ENCODE measurements at regions not wholly inside any gene's neighbourhood (a gene's known extent, or its start where the extent isn't known, plus 50 kb on each side); places are given as distances from the start of the nearest gene placed in this dataset.

- Histone ChIP-seq H3K4me3 (ENCODE audit: control insufficient read depth in 2 of 3, extremely low read depth in 1 of 3, insufficient read depth in 2 of 3, low read depth in 1 of 3, low read length in 3 of 3) (no peak overlapping the region), H3K27ac (ENCODE audit: control insufficient read depth, insufficient read depth, low read length) (no peak overlapping the region), H3K79me2 (ENCODE audit: control insufficient read depth, insufficient read depth, low read length) (no peaks in the 10 kb centered on the region), H3K9me3 (ENCODE audit: control insufficient read depth, low read depth, low read length) (no peaks in the 10 kb centered on the region), H4K20me1 (ENCODE audit: control insufficient read depth, extremely low read depth, insufficient read depth, low read length) (no peaks in the 10 kb centered on the region), H3K4me2 (ENCODE audit: control insufficient read depth, extremely low read depth, insufficient read depth, low read depth, low read length) (no peak overlapping the region), H3K27me3 (ENCODE audit: control insufficient read depth, extremely low read depth, insufficient read depth, low read length) (no peaks in the 10 kb centered on the region), H3K4me1 (ENCODE audit: control insufficient read depth, extremely low read depth, insufficient read depth, low read length) (no peaks in the 10 kb centered on the region), H3K9ac (ENCODE audit: control insufficient read depth, extremely low read depth, insufficient read depth, low read length) (no peak overlapping the region), H2AFZ (ENCODE audit: control insufficient read depth, low read length) (no peak overlapping the region), H3K9me1 (ENCODE audit: control insufficient read depth, extremely low read depth, insufficient read depth, low read length) (no peaks in the 10 kb centered on the region), H3K36me3 (ENCODE audit: control insufficient read depth in 2 of 2, extremely low read depth in 1 of 2, insufficient read depth in 2 of 2, low read length in 2 of 2) (no peaks in the 10 kb centered on the region)
- DNase-seq (ENCODE audit: low read depth, low spot score) (no peak), FAIRE-seq (no peak)
- no peak for TF ChIP-seq CTCF (optimal IDR thresholded peaks at IDR 0.05 in 1 of 3, IDR thresholded peaks at IDR 0.05 in 1 of 3, conservative IDR thresholded peaks at IDR 0.05 in 1 of 3; ENCODE audit: extremely low read depth in 1 of 3, insufficient read depth in 2 of 3, low read length in 3 of 3)
- TF ChIP-seq EZH2 (IDR thresholded peaks at IDR 0.05; ENCODE audit: low read length) = no peak
- dilution Hi-C loops (cut with MboI; ENCODE audit: extremely low pct_ligation_motif_present, low sequenced_read_pairs) = no loop called here
Observed at GRCh38 chr1:232737917-232738316, 67.3 kb upstream of the MAP10 start.

GRCh38 chr1:232743999-232744398 lies 61.2 kb upstream of the MAP10 start:
- Histone ChIP-seq H4K20me1 (ENCODE audit: control insufficient read depth, extremely low read depth, insufficient read depth, low read length) (no peaks in the 10 kb centered on the region), H2AFZ (ENCODE audit: control insufficient read depth, low read length) (no peak overlapping the region), H3K4me1 (ENCODE audit: control insufficient read depth, extremely low read depth, insufficient read depth, low read length) (no peaks in the 10 kb centered on the region), H3K4me2 (ENCODE audit: control insufficient read depth, extremely low read depth, insufficient read depth, low read depth, low read length) (no peak overlapping the region), H3K4me3 (ENCODE audit: control insufficient read depth in 2 of 3, extremely low read depth in 1 of 3, insufficient read depth in 2 of 3, low read depth in 1 of 3, low read length in 3 of 3) (no peak overlapping the region), H3K9me3 (ENCODE audit: control insufficient read depth, low read depth, low read length) (peaks cover 6% of the 10 kb centered on the region), H3K9me1 (ENCODE audit: control insufficient read depth, extremely low read depth, insufficient read depth, low read length) (no peaks in the 10 kb centered on the region), H3K9ac (ENCODE audit: control insufficient read depth, extremely low read depth, insufficient read depth, low read length) (no peak overlapping the region), H3K27me3 (ENCODE audit: control insufficient read depth, extremely low read depth, insufficient read depth, low read length) (no peaks in the 10 kb centered on the region), H3K36me3 (ENCODE audit: control insufficient read depth in 2 of 2, extremely low read depth in 1 of 2, insufficient read depth in 2 of 2, low read length in 2 of 2) (no peaks in the 10 kb centered on the region), H3K79me2 (ENCODE audit: control insufficient read depth, insufficient read depth, low read length) (no peaks in the 10 kb centered on the region), H3K27ac (ENCODE audit: control insufficient read depth, insufficient read depth, low read length) (no peak overlapping the region)
- FAIRE-seq (no peak), DNase-seq (ENCODE audit: low read depth, low spot score) (no peak)
- TF ChIP-seq CTCF (optimal IDR thresholded peaks at IDR 0.05 in 1 of 3, IDR thresholded peaks at IDR 0.05 in 1 of 3, conservative IDR thresholded peaks at IDR 0.05 in 1 of 3; ENCODE audit: extremely low read depth in 1 of 3, insufficient read depth in 2 of 3, low read length in 3 of 3) = no peak
- TF ChIP-seq EZH2 (IDR thresholded peaks at IDR 0.05; ENCODE audit: low read length) = no peak
- dilution Hi-C loops (cut with MboI; ENCODE audit: extremely low pct_ligation_motif_present, low sequenced_read_pairs) = no loop called here
